T-helper 2 cell treated with Interferon-gamma antibody and Interleukin-4, amounts not matched to agents 5 μg/mL and 100 μg/mL, for 36 hours (primary cell): ENCODE measurements at regions not wholly inside any gene's neighbourhood (a gene's known extent, or its start where the extent isn't known, plus 50 kb on each side); places are given as distances from the start of the nearest gene placed in this dataset.
"Not testable (repeated sequence)": the region's sequence is repeated elsewhere in the genome, so short reads cannot be mapped to it uniquely, and the experiment has no call there.

Experiments
- DNase-seq: peaks from one replicate; pipeline ENCODE4 v3.0.0; 2021; ENCODE audit warnings: low spot score
- H3K27ac Mint-ChIP-seq: one replicate; pipeline ENCODE4 v1.8.0; 2021; ENCODE audit warnings: mild to moderate bottlenecking, mixed read lengths
- H3K27me3 Mint-ChIP-seq: one replicate; pipeline ENCODE4 v1.8.0; 2021; ENCODE audit warnings: low read depth, mixed read lengths
- H3K36me3 Mint-ChIP-seq: one replicate; pipeline ENCODE4 v1.8.0; 2021; ENCODE audit warnings: low read depth, mixed read lengths
- H3K4me1 Mint-ChIP-seq: one replicate; pipeline ENCODE4 v1.8.0; 2021; ENCODE audit warnings: low read depth, mixed read lengths
- H3K4me3 Mint-ChIP-seq: one replicate; pipeline ENCODE4 v1.8.0; 2022; ENCODE audit warnings: mild to moderate bottlenecking, moderate library complexity, mixed read lengths
- H3K9me3 Mint-ChIP-seq: one replicate; pipeline ENCODE4 v1.8.0; 2021; ENCODE audit warnings: mixed read lengths

DNA sequence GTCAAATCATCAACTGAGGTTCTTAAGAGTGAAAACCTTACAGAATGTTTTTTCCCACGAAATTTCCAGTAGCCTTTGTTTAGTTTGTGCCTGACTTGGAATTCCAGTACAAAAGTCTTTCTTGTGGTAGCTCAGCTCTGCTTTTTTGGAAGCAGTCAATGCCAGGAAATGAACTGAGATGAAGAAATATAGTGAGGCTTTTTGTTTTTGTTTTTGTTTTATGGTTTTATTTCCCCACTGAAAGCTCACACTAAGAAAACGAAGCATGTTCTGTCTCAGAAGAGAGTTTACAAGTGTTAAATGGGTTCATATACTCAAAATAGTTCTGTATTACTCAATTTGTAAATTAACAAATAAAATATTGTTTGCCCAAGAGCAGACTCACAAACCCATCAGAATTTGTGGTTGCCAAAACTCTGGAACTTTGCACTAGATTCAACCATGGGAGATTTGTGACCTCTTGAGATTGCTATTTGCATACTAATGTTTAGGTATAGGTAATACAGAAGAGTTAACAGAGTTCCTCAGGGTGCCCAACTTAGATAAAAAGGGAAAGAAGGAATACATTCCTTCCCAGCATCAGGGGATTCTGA, 1060.8 kb downstream of the FAT4 start:
- peaks cover 12% of the 10 kb centered on the region for H3K9me3 Mint-ChIP-seq
- H3K4me1 Mint-ChIP-seq = no peaks in the 10 kb centered on the region
- no peaks in the 10 kb centered on the region for H3K27me3 Mint-ChIP-seq
- no peak overlapping the region for H3K4me3 Mint-ChIP-seq
- no peak for DNase-seq
- no peak overlapping the region for H3K27ac Mint-ChIP-seq
- no peaks in the 10 kb centered on the region for H3K36me3 Mint-ChIP-seq

DNA sequence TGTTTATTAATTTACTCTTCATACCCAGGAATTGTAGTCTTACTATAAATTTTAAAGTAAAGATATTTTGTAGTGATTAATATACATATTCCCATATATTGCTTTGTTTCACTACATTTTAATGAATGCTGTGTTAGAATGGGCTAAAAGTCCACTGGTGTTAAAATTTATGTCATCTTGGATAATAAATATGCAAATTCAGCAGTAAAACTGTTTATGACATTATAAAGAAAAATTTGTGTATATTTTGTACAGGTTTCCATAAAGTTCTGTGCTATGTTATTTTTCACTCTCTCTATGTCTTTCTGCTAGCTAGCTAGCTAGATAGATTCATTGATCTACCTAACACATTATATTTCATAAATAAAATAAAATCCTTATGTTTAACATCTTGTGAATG, 1071.2 kb downstream of the FAT4 start:
- no peak for DNase-seq
- Mint-ChIP-seq H3K36me3 (no peaks in the 10 kb centered on the region), H3K27me3 (no peaks in the 10 kb centered on the region), H3K4me1 (no peaks in the 10 kb centered on the region), H3K4me3 (no peak overlapping the region), H3K9me3 (peaks cover 4% of the 10 kb centered on the region), H3K27ac (no peak overlapping the region)

DNA sequence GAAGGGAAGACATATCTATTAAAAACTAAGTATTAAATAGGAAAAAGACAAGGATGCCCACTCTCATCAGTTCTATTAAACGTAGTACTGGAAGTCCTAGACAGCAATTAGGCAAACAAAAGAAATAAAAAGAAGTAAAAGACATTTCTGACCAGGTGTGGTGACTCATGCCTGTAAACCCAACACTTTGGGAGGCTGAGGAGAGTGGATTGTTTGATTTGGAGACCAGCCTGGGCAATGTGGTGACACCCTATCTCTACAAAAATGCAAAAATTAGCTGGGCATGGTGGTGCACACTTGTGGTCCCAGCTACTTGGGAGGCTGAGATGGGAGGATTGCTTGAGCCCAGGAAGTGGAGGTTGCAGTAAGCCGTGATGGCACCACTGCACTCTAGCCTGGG, 1071.8 kb downstream of the FAT4 start:
- no peaks in the 10 kb centered on the region for H3K4me1 Mint-ChIP-seq
- no peak for DNase-seq
- H3K36me3 Mint-ChIP-seq = no peaks in the 10 kb centered on the region
- H3K27me3 Mint-ChIP-seq = no peaks in the 10 kb centered on the region
- peaks cover 4% of the 10 kb centered on the region for H3K9me3 Mint-ChIP-seq
- no peak overlapping the region for H3K4me3 Mint-ChIP-seq
- no peak overlapping the region for H3K27ac Mint-ChIP-seq

GRCh38 chr4:126395664-126396063, 1080.9 kb downstream of the FAT4 start:
- Mint-ChIP-seq H3K9me3 (no peaks in the 10 kb centered on the region), H3K4me3 (no peak overlapping the region), H3K27me3 (no peaks in the 10 kb centered on the region), H3K27ac (no peak overlapping the region), H3K4me1 (no peaks in the 10 kb centered on the region), H3K36me3 (no peaks in the 10 kb centered on the region)
- no peak for DNase-seq

DNA sequence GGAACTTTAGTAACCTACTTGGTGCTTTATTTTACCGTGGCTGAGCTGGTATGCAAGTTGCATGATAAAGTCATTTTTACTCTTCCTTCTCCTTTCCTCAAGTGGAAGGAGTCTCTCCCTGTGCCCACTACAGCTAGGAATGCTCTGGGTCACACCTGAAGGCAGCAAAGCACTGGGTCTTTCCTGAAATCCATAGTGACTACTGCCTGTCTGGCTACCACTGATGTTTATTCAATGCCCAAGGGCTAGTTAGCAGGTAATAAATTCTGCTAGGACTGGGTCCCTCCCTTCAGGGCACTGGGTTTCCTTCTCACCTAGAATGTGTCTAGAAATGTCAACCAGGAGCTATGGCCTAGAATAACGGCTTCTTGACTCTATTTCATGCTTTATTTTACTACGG, 1081.4 kb downstream of the FAT4 start:
- no peak for DNase-seq
- Mint-ChIP-seq H3K27me3 (no peaks in the 10 kb centered on the region), H3K9me3 (no peaks in the 10 kb centered on the region), H3K4me1 (no peaks in the 10 kb centered on the region), H3K27ac (no peak overlapping the region), H3K36me3 (no peaks in the 10 kb centered on the region), H3K4me3 (no peak overlapping the region)

GRCh38 chr4:126396703-126397102, 1081.9 kb downstream of the FAT4 start:
- Mint-ChIP-seq H3K4me3 (no peak overlapping the region), H3K4me1 (no peaks in the 10 kb centered on the region), H3K36me3 (no peaks in the 10 kb centered on the region), H3K27ac (no peak overlapping the region), H3K9me3 (no peaks in the 10 kb centered on the region), H3K27me3 (no peaks in the 10 kb centered on the region)
- no peak for DNase-seq

DNA sequence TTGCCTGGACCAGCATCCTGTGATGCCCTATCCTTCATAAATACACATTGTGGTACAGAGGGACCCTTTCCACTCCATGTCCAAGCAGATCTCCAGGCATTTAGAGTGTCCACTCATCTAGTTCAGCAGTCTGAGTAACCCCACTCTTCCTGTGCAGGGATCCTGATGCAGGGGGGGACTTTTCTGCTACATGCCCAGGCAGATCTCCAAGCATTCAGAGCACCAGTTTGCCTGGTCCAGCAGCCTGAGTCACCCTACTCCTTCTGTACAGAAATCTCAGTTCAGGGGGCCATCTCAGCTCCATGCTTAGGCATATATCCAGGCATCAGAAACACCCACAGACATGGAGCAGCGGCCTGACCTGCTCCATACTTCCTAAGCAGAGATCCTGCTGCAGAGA, 1089.8 kb downstream of the FAT4 start:
- no peaks in the 10 kb centered on the region for H3K36me3 Mint-ChIP-seq
- no peaks in the 10 kb centered on the region for H3K4me1 Mint-ChIP-seq
- no peak overlapping the region for H3K27ac Mint-ChIP-seq

GRCh38 chr4:126405369-126405982, 1090.7 kb downstream of the FAT4 start:
- no peaks in the 10 kb centered on the region for H3K27me3 Mint-ChIP-seq
- H3K9me3 Mint-ChIP-seq = peaks cover 18% of the 10 kb centered on the region
- H3K4me3 Mint-ChIP-seq = no peak overlapping the region
- no peaks in the 10 kb centered on the region for H3K4me1 Mint-ChIP-seq
- no peak overlapping the region for H3K27ac Mint-ChIP-seq
- H3K36me3 Mint-ChIP-seq = no peaks in the 10 kb centered on the region
- no peak for DNase-seq

More for the DNA sequence above, 1089.8 kb downstream of the FAT4 start:
- Mint-ChIP-seq H3K4me3 (no peak overlapping the region), H3K9me3 (peaks cover 17% of the 10 kb centered on the region), H3K27me3 (no peaks in the 10 kb centered on the region)
- no peak for DNase-seq

DNA sequence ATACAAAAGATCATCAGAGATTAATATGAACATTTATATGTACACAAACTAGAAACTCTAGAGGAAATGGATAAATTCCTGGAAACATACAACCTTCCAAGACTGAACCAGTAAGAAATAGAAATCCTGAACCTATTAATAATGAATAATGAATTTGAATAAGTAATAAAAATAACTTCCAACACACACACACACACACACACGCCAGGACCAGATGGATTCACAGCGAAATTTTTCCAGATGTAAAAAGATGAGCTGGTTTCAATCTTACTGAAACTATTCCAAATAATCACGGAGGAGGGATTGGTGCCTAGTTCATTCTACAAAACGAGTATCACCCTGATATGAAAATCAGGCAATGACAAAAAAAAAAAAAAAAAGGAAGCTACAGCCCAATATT, 1095.0 kb downstream of the FAT4 start:
- Mint-ChIP-seq H3K36me3 (no peaks in the 10 kb centered on the region), H3K4me3 (no peak overlapping the region), H3K9me3 (peaks cover 18% of the 10 kb centered on the region), H3K27me3 (no peaks in the 10 kb centered on the region), H3K4me1 (no peaks in the 10 kb centered on the region), H3K27ac (no peak overlapping the region)
- no peak for DNase-seq

- DNase-seq = no peak
- no peak overlapping the region for H3K4me3 Mint-ChIP-seq
- no peaks in the 10 kb centered on the region for H3K36me3 Mint-ChIP-seq
- peaks cover 18% of the 10 kb centered on the region for H3K9me3 Mint-ChIP-seq
- no peaks in the 10 kb centered on the region for H3K4me1 Mint-ChIP-seq
- H3K27me3 Mint-ChIP-seq = no peaks in the 10 kb centered on the region
- H3K27ac Mint-ChIP-seq = no peak overlapping the region
These were observed 1096.3 kb downstream of the FAT4 start for GRCh38 chr4:126411047-126411446.

- not testable (repeated sequence) for H3K4me1 Mint-ChIP-seq, H3K27me3 Mint-ChIP-seq, DNase-seq, H3K4me3 Mint-ChIP-seq, H3K27ac Mint-ChIP-seq, H3K36me3 Mint-ChIP-seq
- peaks cover 13% of the 10 kb centered on the region for H3K9me3 Mint-ChIP-seq
These were observed 1097.6 kb downstream of the FAT4 start for GRCh38 chr4:126412310-126412709.

DNA sequence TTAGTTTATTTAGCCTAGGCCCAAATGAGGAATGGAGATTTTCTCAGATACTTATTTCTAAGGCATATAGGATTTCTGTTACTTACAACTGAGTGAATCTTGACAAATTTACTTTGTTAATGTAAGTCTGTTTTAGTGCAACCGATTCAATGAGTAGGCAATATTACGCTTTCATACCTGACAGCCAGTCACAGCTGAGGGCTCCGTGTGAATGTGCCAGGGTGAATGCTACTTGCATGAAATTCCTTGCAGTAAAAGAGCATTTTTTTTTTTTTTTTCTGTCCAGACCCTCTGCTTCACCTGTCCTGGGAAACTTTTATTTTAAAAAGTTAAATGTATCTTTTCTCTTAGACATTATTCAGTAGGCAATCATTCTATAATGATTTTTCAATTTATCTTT, 1100.0 kb downstream of the FAT4 start:
- Mint-ChIP-seq H3K27me3 (no peaks in the 10 kb centered on the region), H3K4me1 (no peaks in the 10 kb centered on the region), H3K27ac (no peak overlapping the region), H3K9me3 (no peaks in the 10 kb centered on the region), H3K36me3 (no peaks in the 10 kb centered on the region), H3K4me3 (no peak overlapping the region)
- DNase-seq = no peak

GRCh38 chr4:126419266-126419665, 1104.5 kb downstream of the FAT4 start:
- Mint-ChIP-seq H3K27ac (no peak overlapping the region), H3K9me3 (peaks cover 6% of the 10 kb centered on the region), H3K36me3 (no peaks in the 10 kb centered on the region), H3K4me1 (no peaks in the 10 kb centered on the region), H3K27me3 (no peaks in the 10 kb centered on the region), H3K4me3 (no peak overlapping the region)
- DNase-seq = no peak

DNA sequence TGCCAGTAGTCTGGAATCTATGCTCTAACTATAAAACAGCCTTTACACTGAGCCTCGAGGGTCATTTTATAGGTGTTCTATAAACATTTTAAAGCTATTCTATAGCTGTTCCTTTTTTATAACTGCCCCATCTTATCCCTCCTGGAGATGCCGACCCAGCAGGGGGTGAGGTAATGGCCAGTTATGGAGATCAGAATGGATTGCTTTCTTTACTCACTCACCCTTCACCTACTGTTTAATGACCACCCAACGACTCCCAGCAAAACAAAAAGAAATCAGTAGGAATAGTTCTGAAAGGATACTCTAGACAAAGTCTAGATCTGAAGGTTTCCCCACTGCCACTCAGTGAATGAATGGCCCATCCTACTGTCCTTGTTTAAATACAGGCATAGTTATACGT, 1113.1 kb downstream of the FAT4 start:
- H3K36me3 Mint-ChIP-seq = no peaks in the 10 kb centered on the region
- H3K27ac Mint-ChIP-seq = no peak overlapping the region
- no peak for DNase-seq
- H3K4me3 Mint-ChIP-seq = no peak overlapping the region
- H3K4me1 Mint-ChIP-seq = no peaks in the 10 kb centered on the region
- no peaks in the 10 kb centered on the region for H3K27me3 Mint-ChIP-seq
- peaks cover 9% of the 10 kb centered on the region for H3K9me3 Mint-ChIP-seq

DNA sequence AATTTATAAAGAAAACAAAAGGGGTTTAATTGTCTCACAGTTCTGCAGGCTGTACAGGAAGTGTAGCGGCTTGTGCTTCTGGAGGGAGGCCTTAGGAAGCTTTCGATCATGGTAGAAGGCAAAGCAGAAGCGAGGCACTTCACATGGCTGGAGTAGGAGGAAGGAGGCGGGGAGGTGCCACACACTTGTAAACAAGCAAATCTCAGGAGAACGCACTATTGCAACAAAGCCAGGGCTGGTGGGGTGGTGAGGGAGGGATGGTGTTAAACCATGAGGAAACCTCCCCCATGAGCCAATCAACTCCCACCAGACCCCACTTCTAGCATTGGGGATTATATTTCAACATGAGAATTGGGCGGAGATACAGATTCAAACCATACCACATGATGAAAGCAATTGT, 1116.3 kb downstream of the FAT4 start:
- no peaks in the 10 kb centered on the region for H3K4me1 Mint-ChIP-seq
- no peak overlapping the region for H3K4me3 Mint-ChIP-seq
- no peaks in the 10 kb centered on the region for H3K27me3 Mint-ChIP-seq
- DNase-seq = no peak
- H3K27ac Mint-ChIP-seq = no peak overlapping the region
- H3K9me3 Mint-ChIP-seq = peaks cover 9% of the 10 kb centered on the region
- no peaks in the 10 kb centered on the region for H3K36me3 Mint-ChIP-seq
